ENCODE measurements at regions not wholly inside any gene's neighbourhood (a gene's known extent, or its start where the extent isn't known, plus 50 kb on each side); places are given as distances from the start of the nearest gene placed in this dataset.

- no peak for TF ChIP-seq POLR2A (IDR thresholded peaks at IDR 0.05; ENCODE audit: low read depth, low read length)
- no peak for TF ChIP-seq POLR2AphosphoS5 (IDR thresholded peaks at IDR 0.05; ENCODE audit: low read depth, low read length)
- no peak for TF ChIP-seq TAF1 (IDR thresholded peaks at IDR 0.05; ENCODE audit: low read depth, low read length)
- no peak for TF ChIP-seq PAX5 (IDR thresholded peaks at IDR 0.05; ENCODE audit: insufficient read depth, low read length, severe bottlenecking)
- no peak for TF ChIP-seq SPI1 (IDR thresholded peaks at IDR 0.05; ENCODE audit: low read depth, low read length)
These were observed 53.8 kb upstream of the SNCAIP start for GRCh38 chr5:122258241-122258640.
